ENCODE measurements at regions not wholly inside any gene's neighbourhood (a gene's known extent, or its start where the extent isn't known, plus 50 kb on each side); places are given as distances from the start of the nearest gene placed in this dataset.
A peak's percentile ranks its signal among the peaks of the same experiment; 100 is the strongest.

- Histone ChIP-seq H3K9me3 (replicated peaks; ENCODE audit: control insufficient read depth, insufficient read depth, low read length) (no peaks in the 10 kb centered on the region), H3K79me2 (ENCODE audit: control insufficient read depth, insufficient read depth, low read length) (no peaks in the 10 kb centered on the region), H3K27me3 (replicated peaks in 1 of 2; ENCODE audit: control insufficient read depth in 2 of 2, insufficient read depth in 2 of 2, low read length in 1 of 2) (no peaks in the 10 kb centered on the region; a peak in 1 of 4 replicates), H3K27ac (ENCODE audit: control insufficient read depth, insufficient read depth) (no peak overlapping the region), H3K9ac (ENCODE audit: control insufficient read depth, insufficient read depth, low read length) (no peak overlapping the region), H3K36me3 (ENCODE audit: control insufficient read depth in 2 of 2, insufficient read depth in 2 of 2, low read length in 1 of 2) (no peaks in the 10 kb centered on the region), H3K4me3 (no peak overlapping the region), H2AFZ (ENCODE audit: control insufficient read depth, low read depth, low read length) (no peak overlapping the region), H3K4me2 (ENCODE audit: control insufficient read depth, insufficient read depth) (no peak overlapping the region), H3K4me1 (ENCODE audit: control insufficient read depth, insufficient read depth, low read length) (no peaks in the 10 kb centered on the region), H4K20me1 (ENCODE audit: control insufficient read depth, insufficient read depth) (no peaks in the 10 kb centered on the region)
- FAIRE-seq = no peak
- ChIA-PET CTCF (interaction anchor here (1.2 to 1.3 kb wide), 3 partner anchors 11 to 487 kb away, joined by 3 to 4 read pairs (median 4); no protein-coding TSS in a partner anchor), SMC1A (ENCODE audit: uncharacterized antibody, unreplicated experiment) (interaction anchor here (1.1 kb wide), 2 partner anchors 225 to 406 kb away, joined by 3 to 5 read pairs; no protein-coding TSS in a partner anchor), RAD21 (ENCODE audit: unreplicated experiment) (interaction anchor here (1.3 kb wide), 1 partner anchor 12 kb away, joined by 3 read pairs; no protein-coding TSS in a partner anchor), POLR2A (no interaction called here)
- TF ChIP-seq CTCF (IDR thresholded peaks at IDR 0.05 in 2 of 3, conservative IDR thresholded peaks at IDR 0.05 in 1 of 3; ENCODE audit: control insufficient read depth in 2 of 3, extremely low read depth in 1 of 3, insufficient read depth in 1 of 3, low read depth in 3 of 3, low read length in 3 of 3) (peak; percentile 54 to 61 (median 58)), SMAD1 (IDR thresholded peaks at IDR 0.05; ENCODE audit: low read depth, partially characterized antibody) (no peak), RAD21 (IDR thresholded peaks at IDR 0.05; ENCODE audit: insufficient read depth, low read depth, low read length) (peak; percentile 83), SMC3 (IDR thresholded peaks at IDR 0.05; ENCODE audit: borderline replicate concordance, low read length) (peak; percentile 50)
- ATAC-seq = peak; percentile 38
- BruUV-seq (replicated peaks) = no TSS peak
- in situ Hi-C loops (cut with MboI) = no loop called here
- no peak for DNase-seq (ENCODE audit: low read depth, low spot score)
- intact Hi-C loops (cut with micrococcal nuclease; ENCODE audit: unreplicated experiment) = loop anchor here (1.0 to 10.0 kb wide), 3 partner anchors 410 to 726 kb away; no protein-coding TSS in a partner anchor
- WGBS (ENCODE audit: insufficient coverage, insufficient replicate concordance, low lambda C conversion rate, missing lambda C conversion rate) = 0% methylated on average over 4 of the region's 4 CpGs
These were observed 202.8 kb downstream of the IPMK start for GRCh38 chr10:58064714-58065528.

Measured in GM12878 (cell line).